GM19452 (cell line): ENCODE measurements at regions not wholly inside any gene's neighbourhood (a gene's known extent, or its start where the extent isn't known, plus 50 kb on each side); places are given as distances from the start of the nearest gene placed in this dataset.
"Not testable (repeated sequence)": the region's sequence is repeated elsewhere in the genome, so short reads cannot be mapped to it uniquely, and the experiment has no call there.

Experiments used
- ATAC-seq: cut with Tn5 transposase; IDR thresholded peaks from one replicate; pipeline ENCODE4 v1.9.1; 2021; ENCODE audit not compliant: unreplicated experiment

GRCh38 chr12:84408936-84409335 is 503.7 kb downstream of the SLC6A15 start:
- ATAC-seq, result no peak

- not testable (repeated sequence) for ATAC-seq
These were observed 505.9 kb downstream of the SLC6A15 start for GRCh38 chr12:84406720-84407119.

- no peak for ATAC-seq
These were observed 514.8 kb downstream of the SLC6A15 start for GRCh38 chr12:84397846-84398245.

GRCh38 chr12:84397263-84397662 is 515.3 kb downstream of the SLC6A15 start:
- ATAC-seq, result no peak

GRCh38 chr12:84391176-84391575 is 521.4 kb downstream of the SLC6A15 start:
- ATAC-seq, result not testable (repeated sequence)

- no peak for ATAC-seq
These were observed 528.2 kb downstream of the SLC6A15 start for GRCh38 chr12:84384384-84384783.

GRCh38 chr12:84382486-84382885 is 530.1 kb downstream of the SLC6A15 start:
- not testable (repeated sequence) for ATAC-seq

- no peak for ATAC-seq
These were observed 536.3 kb downstream of the SLC6A15 start for GRCh38 chr12:84376320-84376719.

- no peak for ATAC-seq
These were observed 537.0 kb downstream of the SLC6A15 start for GRCh38 chr12:84375449-84376170.

GRCh38 chr12:84362552-84362897 is 550.1 kb downstream of the SLC6A15 start:
- ATAC-seq, result no peak

- no peak for ATAC-seq
These were observed 550.7 kb downstream of the SLC6A15 start for GRCh38 chr12:84361651-84362551.

GRCh38 chr12:84357314-84357713 is 555.3 kb downstream of the SLC6A15 start:
- ATAC-seq, result no peak

GRCh38 chr12:84356224-84356623 is 556.4 kb downstream of the SLC6A15 start:
- ATAC-seq, result no peak

GRCh38 chr12:84355561-84355960 is 557.0 kb downstream of the SLC6A15 start:
- no peak for ATAC-seq

- ATAC-seq, result no peak
These were observed 564.0 kb downstream of the SLC6A15 start for GRCh38 chr12:84348582-84348981.

- no peak for ATAC-seq
These were observed 571.0 kb downstream of the SLC6A15 start for GRCh38 chr12:84341467-84342193.

GRCh38 chr12:84336231-84336630 is 576.4 kb downstream of the SLC6A15 start:
- no peak for ATAC-seq

GRCh38 chr12:84329938-84330337 is 582.7 kb downstream of the SLC6A15 start:
- no peak for ATAC-seq

GRCh38 chr12:84315926-84316325 is 596.7 kb downstream of the SLC6A15 start:
- ATAC-seq, result no peak

GRCh38 chr12:84313323-84313675 is 599.3 kb downstream of the SLC6A15 start:
- no peak for ATAC-seq

- ATAC-seq, result no peak
These were observed 604.4 kb downstream of the SLC6A15 start for GRCh38 chr12:84308211-84308610.

- ATAC-seq, result no peak
These were observed 607.5 kb downstream of the SLC6A15 start for GRCh38 chr12:84305144-84305543.
